Suprapubic skin (tissue), 4 donors: ENCODE measurements at regions not wholly inside any gene's neighbourhood (a gene's known extent, or its start where the extent isn't known, plus 50 kb on each side); places are given as distances from the start of the nearest gene placed in this dataset.

Experiments used
- POLR2A ChIP-seq, 2 donors: fragments of 450-650 bp; IDR thresholded peaks; one replicate each; pipeline ENCODE4 v1.6.1; 2017; ENCODE audit warnings: antibody characterized with exemption in 2 of 2, mild to moderate bottlenecking in 2 of 2, moderate library complexity in 2 of 2
- POLR2AphosphoS5 ChIP-seq, 3 donors: sonication (generic); formaldehyde crosslinking; IDR thresholded peaks; one replicate each; pipeline ENCODE4 v1.6.1; 2017; ENCODE audit warnings: antibody characterized with exemption in 3 of 3
- TF ChIP-seq, protein P1 (sequence below), 2 donors: fragments of 200-600 bp in 1 of 2; fragments of 450-650 bp in 1 of 2; sonication (generic) in 1 of 2; IDR thresholded peaks; one replicate each; pipeline ENCODE4 v1.5.1; 2016 to 2019; ENCODE audit warnings: antibody characterized with exemption in 2 of 2, mild to moderate bottlenecking in 1 of 2, moderate library complexity in 1 of 2

DNA sequence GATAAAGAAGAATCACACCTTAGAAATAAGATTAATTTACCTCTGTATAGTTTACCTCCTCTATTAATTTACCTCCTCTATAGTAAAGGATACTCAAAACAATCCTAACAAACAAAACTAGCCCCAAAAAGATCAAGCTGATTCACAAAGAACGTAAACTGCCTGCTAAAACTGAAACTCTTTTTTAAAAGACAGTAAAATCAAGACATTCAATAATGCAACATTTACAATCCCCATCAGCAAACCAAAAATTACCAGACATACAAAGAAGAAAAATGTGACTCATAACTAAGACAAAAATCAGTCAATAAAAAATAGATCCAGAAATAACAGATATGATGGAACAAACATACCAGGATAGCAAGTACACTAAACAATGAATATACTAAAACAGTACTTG is 215.7 kb downstream of the ZEB2 start:
- no peak for TF ChIP-seq POLR2AphosphoS5 (IDR thresholded peaks at IDR 0.05)
- TF ChIP-seq, protein P1, sequence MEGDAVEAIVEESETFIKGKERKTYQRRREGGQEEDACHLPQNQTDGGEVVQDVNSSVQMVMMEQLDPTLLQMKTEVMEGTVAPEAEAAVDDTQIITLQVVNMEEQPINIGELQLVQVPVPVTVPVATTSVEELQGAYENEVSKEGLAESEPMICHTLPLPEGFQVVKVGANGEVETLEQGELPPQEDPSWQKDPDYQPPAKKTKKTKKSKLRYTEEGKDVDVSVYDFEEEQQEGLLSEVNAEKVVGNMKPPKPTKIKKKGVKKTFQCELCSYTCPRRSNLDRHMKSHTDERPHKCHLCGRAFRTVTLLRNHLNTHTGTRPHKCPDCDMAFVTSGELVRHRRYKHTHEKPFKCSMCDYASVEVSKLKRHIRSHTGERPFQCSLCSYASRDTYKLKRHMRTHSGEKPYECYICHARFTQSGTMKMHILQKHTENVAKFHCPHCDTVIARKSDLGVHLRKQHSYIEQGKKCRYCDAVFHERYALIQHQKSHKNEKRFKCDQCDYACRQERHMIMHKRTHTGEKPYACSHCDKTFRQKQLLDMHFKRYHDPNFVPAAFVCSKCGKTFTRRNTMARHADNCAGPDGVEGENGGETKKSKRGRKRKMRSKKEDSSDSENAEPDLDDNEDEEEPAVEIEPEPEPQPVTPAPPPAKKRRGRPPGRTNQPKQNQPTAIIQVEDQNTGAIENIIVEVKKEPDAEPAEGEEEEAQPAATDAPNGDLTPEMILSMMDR (IDR thresholded peaks at IDR 0.05), result no peak
- TF ChIP-seq POLR2A (IDR thresholded peaks at IDR 0.05), result no peak
